Left forelimb (tissue), 1 donor: ENCODE measurements at regions not wholly inside any gene's neighbourhood (a gene's known extent, or its start where the extent isn't known, plus 50 kb on each side); places are given as distances from the start of the nearest gene placed in this dataset.

Experiments
- DNase-seq: peaks from one replicate; pipeline ENCODE4 v3.0.0-alpha.2; 2018; ENCODE audit warnings: low spot score

DNA sequence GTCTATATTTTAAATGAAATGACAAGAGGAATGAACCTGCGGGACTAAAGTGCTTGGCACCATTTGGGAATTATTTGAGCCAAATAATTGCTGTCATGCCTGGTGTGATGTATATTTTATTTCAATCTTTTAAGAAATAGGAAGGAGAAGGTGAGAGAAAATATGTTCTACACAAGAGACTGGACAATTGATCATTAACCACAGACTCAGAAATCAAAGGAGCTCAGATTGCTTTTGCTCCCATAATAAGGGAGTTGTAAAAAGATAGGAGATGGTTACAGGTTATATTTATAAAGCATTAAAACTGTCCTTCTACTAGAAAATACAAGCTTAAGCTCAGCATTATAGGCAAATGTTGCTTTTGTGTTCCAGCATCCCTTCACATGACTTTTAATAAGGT is 515.2 kb upstream of the SULF2 start:
- DNase-seq, result no peak

DNA sequence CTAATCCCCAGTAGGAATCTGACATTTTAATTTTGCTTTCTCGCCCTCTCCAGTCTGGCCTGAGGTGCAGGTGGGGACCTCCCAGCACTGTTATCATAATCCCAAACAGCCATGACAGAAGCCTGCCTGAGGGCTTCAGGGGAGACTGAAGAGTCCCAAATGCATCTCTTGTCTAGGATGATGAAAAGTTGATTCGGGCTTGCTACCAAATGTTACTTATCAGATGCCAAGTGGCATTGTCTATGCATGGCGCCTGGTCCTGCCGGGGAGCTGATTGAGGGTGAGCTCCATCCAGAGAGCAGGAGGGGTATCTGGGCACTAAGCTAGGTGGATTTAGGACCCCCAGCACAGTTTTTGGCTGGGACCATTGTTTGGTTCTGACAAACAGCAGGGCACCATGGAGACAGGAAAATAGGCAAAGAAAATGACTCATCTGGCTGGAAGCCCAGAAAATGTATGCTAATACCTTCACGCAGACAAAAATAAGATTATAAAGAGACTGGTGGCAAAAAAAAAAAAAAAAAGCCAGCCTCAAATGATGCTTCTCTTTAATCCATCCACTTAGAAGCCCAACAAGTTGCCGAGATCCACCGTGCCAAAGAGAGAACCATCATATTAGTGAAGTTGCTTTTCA is 513.7 kb upstream of the SULF2 start:
- DNase-seq, result no peak

DNA sequence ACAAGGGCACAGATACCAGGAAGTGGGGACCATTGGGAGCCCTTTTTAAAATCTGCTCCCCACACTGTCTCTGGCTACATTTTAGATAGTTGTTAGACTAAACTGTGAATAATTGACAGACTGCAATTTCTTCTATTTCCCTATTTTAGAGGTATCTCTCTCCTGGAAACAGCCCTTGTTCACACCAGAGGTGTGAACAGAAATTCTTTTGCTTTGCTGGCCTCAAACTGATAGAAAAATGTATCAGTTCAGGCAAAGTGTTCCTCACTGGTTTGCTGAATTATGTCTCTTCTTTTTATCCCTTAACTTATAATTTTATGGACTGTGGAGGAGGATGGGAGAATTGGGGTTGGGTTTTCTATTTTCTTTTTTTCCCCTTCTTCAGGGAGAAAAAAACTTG is 513.2 kb upstream of the SULF2 start:
- DNase-seq, result no peak

DNA sequence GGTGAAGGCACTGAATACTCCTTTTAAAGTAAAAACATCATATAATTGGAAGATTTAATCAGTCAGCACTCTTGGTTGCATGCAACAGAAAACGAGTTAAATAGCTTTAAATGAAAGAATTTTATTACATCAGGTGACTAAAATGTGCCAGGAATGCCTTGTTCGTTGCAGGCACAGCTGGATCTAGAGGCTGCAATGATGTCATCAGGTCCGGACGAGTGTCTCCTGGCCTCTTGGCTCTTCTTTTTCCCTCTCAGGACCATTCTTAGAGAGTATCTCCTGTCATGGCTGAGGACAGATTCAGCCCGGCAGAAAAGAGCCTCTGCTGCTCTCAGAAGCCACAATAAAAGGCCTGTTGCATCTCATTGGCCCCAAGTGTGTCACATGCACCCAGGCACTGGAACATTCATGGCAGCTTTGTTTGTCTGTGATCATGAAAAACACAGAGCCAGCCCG is 510.7 kb upstream of the SULF2 start:
- no peak for DNase-seq

DNA sequence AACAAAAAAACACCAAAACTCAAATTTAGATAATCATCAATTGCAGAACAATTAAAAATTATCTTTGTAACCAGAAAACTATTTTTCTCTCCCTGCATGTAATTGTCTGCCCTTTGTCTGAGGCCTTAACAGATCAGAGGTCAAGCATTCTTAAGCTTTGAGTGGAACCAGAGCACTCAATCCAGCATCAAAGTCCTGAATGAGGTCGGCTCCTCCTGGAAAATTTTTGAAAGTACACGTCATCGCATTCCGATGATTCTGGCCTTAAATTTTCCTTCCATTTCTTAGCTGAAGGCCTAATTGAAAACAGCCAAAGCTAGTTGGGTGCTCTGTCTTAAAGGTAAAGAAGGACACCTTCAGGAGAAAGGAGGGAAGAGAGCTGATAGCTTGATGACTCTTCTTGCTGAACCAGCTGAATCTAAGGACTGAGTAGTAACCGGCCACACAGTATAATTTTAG is 510.2 kb upstream of the SULF2 start:
- no peak for DNase-seq

DNA sequence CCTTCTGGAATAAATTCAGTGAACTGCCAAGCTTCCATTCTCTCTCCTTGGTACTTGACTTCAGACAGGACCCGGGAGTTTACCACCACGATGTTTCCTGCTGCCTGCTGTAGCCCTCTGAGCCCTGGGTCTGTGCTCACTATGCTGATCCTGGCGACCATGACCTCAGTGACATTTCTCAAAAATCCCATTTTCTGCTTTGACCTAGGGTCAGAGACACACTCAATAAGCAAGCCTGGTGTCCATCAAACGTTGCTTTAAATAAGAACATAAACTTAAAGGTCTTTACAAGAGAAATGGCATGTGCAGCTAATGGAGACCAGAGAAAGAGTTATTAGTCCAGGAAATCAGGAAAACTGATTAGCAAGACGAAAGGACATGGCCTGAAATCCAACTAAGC is 509.7 kb upstream of the SULF2 start:
- no peak for DNase-seq

DNA sequence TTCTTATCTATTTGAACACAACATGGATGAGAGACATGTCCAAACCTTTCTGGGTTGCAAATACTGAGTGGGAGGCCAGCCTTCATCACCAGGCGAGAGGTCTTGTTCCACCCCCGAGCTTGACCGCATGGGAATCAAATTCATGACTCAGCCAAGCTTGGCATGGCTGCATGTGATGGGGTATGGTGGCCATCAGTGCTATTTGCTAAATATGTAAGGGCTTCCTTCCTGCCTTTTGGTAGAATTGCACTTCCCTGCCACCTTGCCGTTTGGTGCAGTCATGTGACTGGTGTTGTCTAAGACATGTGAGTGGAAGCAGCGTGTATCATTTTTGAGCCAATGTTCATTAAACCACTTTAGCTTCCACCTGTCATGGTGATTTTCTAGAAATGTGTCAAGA is 508.9 kb upstream of the SULF2 start:
- DNase-seq, result no peak

DNA sequence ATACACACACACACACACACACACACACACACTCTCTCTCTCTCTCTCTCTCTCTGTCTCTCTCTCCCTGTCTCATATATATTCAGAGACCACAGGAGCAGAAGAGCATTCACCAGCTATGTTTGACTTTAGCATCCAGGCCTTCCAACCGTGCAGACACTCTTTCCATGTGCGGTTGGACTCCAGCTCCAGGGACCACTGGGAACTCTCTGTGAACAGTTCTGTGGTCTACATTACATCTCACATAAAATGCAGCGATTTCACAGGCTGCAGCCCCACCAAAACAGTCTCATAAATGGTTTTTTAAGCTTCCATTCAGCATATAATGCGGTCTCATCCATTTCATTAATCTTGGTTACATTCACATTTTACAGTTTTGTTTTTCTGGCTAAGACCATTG is 508.4 kb upstream of the SULF2 start:
- no peak for DNase-seq

DNA sequence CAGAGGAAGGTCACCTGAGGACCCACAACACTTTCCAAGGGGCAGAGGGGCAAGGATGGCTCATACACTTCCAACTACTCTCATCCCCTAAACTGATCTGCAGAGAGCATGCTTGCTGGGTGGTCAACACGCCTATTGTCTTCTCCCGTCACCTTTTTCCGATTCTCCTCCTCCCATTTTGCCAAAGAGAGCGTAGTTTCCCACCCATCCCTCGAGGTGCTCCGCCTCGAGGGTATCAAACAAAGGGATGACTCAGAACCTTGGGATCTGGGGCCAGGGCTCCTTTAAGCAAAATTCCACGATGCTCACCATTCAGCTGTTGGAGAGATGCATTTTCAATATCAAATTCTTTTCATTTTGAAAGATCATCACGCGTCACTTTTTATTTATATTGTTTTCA is 507.5 kb upstream of the SULF2 start:
- no peak for DNase-seq

DNA sequence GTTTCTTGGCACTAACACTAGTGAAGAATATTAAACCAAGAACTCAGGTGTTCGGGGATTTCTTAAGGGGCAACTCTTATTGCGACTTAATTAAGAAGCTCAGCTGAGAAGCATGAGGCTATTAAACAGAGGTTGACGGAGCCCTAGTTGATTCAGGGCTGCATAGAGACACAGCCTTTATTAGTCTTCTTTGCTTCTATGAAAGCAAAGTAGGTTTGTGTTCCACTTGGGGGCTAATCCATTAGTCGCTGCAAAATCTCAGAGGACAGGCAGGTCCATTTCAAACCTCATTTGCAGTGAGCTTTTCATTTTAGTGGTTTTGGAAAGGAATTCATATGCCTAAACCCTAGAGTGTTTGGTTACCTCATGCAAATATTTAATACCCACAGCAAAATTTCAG is 506.6 kb upstream of the SULF2 start:
- DNase-seq, result no peak

DNA sequence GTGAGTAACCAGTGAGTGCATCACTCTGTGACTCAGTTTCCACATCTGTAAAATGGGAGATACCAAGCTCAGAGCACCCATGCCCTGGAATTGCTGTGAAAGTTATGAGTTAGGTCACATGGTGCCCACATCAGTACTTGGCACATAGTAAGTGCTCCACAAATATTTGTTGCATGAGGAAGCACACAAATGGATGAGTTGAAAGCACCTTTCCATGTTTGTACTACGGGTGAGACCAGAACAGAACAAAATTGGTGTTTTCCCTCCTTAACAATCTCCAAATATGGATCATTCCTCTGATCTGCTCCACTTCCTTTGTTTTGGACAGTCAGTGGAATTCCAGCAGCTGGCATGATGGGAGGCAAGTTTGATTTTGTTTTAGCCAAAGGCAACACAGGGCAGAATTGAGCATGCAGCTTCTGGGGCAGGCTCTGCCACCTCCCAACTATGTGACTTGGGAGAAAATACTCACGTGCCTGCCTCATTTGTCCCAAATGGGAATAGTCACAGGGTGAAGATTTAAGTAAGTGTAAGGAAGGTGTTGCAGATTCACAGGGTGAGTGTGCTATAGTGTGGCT is 503.7 kb upstream of the SULF2 start:
- no peak for DNase-seq

DNA sequence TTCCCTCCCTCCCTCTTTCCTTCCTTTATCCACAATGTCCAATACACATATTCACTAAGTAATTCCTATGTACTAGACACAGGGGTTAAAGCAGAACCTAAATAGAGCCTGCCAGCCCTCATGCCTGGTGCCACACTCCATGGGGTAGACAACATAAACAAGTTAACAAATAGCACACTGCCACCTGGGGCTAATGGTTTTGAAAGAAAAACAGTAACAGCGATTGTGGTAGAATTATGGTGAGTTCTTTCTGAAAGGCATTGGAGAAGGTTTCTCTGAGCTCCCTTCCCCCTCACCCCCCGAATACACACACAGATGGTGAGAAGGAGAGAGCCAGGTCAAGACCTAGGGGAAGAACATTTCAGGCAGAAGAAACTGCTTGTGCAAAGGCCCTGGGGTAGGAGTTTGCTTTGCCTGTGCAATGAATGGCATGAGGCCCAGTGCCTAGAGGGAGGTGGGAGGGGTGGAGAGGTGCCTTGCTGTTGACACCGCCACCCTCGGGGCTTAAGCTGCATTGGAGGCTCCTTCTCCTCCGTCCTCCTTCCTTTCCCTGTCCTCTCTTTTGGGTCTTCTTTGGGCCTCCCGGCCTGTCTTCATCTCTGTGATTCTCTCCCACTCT is 502.4 kb upstream of the SULF2 start:
- DNase-seq, result no peak

DNA sequence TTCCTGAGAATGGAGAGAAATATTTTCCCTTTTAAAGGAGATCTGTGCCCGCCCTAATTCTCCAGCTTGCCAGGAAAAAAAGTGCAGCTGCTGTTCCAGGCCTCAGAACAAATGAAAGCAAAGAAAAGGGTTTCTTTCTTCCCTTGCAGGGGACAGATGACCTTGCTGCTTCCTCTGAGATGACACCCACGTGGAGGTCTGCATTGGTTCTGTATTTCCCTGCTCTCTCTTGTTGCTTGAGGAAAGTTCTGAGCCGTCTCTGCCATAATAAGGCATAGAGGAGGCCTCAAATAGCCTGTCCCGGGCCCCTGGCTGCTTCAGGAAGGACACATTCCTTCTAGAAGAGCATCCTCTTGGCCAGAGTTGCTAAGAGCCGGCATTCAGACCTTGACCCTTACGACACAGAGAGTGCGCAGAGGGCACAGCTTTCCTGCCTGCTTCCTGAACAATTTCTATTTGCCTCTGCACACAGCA is 501.8 kb upstream of the SULF2 start:
- DNase-seq, result no peak

DNA sequence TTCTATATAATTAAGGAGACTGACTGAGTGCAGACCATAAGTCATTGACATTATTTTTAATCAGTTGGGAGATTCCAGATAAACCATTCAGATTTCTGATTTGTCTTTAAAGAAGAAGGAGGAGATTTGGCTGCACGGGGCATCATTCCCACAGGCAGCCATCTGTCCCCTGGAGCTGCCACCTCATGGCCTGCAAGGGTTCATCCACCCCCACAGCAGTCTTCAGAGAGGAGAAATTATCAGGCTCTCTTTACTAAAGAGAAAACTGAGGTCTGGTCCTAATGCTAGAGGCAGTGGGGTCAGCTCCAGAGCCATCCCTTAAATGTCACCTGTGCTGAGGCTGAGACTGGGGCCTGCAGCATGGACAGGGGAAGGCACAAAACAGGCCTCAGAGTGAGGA is 501.3 kb upstream of the SULF2 start:
- no peak for DNase-seq

DNA sequence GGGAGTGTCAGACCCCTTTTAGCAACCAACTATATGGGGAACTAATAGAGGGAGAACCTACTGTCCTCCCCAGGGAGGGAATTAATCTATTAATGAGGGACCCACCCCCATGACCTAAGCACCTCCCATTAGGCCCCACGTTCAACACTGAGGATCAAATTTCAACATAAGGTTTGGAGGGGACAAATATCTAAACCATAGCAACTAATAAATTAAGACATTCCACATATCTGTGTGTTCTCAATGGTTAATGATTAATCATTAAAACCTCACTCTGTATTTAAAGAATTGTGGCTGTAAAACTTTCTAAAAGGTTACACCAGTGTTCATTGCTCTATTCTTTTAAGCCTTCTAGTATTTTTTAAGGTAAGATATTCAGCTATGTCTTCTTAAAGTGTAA is 500.4 kb upstream of the SULF2 start:
- no peak for DNase-seq

DNA sequence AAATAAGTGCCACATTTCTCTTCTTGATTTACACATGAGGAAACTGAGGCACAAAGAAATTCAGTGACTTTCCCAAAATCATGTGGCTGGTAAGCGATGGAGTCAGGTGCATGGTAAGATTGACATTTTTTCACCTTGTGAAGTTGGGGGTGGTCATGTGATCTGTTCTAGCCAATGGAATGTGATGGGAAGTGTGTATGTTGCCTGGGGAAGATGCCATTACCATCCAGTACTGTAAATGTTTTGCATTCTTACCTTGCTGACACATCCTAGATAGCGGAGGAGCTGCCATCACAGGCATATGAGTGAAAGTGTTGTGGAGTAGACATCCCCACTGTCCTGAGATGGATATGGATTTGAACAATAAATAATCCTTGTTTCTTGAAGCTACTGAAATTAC is 499.6 kb upstream of the SULF2 start:
- DNase-seq, result no peak

DNA sequence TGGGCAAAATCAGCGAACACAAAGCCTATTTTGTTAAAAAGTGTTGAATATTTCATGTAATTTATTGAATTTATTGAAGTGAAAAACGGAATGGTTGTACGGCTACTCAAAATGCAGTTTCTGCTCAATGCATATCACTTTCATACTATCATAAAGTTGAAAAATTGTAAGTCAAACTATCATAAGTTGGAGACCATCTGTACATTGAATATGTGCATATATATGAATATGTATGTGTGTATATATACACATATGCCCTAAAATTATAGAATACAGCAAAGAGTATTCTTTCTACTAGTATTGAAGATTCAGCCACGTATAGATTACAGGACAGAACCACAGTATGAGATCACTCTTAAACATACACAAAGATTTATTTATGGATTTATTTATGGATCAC is 499.0 kb upstream of the SULF2 start:
- DNase-seq, result no peak

DNA sequence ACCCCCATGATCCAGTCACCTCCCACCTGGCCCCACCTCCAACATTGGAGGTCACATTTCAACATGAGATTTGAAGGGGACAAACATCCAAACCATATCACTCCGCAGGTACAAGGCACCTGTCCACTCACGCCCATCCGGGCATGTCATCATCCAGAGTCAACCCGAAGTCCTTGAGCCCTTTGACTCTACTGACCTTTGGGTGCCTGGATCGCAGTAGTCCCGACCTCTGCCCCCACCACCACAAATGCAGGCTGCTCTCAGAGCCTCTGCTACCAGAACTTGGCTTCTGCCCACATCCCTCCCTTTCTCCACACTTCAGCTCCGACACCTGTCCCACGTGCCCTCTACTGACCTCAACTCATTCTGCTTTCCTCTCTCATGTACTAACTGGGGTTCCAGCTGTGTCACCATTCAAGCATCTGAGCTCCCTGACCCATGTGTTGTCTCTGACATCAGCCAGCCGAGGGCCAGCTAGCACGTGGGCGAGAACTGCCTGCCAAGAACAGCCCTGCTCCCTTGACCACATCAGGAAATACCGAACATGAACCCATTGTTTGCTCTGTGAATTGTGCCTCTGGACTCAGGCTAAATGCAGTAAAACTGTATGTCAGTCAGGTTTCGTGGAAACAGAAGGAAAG is 498.3 kb upstream of the SULF2 start:
- DNase-seq, result no peak

DNA sequence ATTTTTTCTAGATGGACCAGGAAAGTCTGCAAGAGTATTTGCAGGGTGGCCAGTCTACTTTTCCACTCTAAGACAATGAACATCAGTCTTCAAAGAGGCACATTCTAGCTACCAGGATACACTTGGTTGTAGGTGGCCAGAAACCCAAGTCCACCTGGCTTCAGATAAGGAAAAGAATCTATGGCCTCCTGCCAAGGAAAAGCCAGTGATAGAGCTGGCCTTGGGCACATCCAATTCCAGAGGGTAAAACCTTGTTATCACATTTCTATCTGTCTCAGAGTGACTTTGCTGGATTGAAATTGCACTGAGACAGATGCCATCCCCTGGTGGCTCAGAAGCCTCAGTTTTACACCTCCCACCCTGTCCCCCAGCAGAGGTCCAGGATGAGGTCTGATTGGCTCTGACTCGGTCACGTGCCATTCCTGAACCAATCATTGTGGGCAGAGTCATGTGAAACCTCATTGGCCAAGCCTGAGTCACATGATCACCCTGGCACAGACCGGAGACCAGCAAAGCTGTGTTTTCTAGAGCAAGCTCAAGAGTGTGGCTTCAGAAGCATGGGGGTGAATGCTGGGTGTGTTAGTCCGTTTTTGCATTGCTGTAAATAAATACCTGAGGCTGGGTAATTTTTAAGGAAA is 497.4 kb upstream of the SULF2 start:
- no peak for DNase-seq

DNA sequence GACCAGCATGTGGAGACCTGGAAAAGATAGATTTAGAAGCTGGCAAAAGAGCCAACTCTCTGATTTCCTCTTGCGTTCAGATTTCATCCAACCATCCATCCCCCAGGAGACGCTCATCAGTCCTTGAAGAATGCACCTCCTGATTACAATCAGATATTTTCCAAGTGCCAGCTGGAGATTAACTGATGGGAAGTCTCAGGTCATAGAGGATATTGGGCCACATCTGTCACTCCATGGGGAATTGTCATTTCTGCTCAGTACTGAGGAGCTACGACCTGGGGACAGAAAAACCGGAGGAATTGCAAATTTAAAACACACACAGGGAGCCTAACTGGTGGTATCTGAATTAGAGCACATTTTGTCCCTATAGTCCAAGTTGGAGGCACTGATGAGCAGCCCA is 496.2 kb upstream of the SULF2 start:
- DNase-seq, result no peak

DNA sequence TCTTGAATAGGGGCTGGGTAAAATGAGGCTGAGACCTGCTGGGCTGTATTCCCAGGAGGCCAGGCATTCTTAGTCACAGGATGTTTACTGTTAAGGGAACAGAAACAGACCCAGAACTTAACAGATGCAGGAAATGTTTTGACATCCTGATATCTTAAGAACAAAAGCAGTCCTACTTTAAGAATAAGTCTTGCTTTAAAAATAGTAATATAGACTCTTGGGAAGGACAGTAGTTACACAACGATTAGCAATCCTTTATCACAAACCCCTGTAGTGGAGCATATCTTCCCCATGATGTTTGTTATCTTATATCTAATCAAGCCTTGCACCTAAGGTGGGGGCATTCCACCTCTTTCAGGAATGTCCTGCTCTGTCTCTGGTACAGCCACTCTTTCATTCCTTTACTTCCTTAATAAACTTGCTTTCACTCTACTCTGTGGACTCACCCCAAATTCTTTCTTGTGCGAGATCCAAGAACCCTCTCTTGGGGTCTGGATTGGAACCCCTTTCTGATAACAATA is 493.7 kb upstream of the SULF2 start:
- DNase-seq, result peak; percentile 11

DNA sequence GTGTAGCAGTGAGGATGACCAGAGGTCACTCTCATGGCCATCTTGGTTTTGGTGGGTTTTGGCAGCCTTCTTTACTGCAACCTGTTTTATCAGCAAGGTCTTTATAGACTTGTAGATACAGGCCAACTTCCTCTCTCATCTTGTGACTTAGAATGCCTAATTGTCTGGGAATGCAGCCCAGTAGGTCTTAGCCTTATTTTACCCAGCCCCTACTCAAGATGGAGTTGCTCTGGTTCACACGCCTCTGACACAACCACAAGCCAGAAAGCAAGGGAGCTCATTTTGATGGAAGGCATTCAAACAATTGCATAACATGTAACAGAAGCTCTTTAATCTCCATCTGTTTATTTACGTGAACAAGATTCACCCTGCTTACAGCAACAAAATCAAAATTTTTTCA is 492.0 kb upstream of the SULF2 start:
- DNase-seq, result no peak

DNA sequence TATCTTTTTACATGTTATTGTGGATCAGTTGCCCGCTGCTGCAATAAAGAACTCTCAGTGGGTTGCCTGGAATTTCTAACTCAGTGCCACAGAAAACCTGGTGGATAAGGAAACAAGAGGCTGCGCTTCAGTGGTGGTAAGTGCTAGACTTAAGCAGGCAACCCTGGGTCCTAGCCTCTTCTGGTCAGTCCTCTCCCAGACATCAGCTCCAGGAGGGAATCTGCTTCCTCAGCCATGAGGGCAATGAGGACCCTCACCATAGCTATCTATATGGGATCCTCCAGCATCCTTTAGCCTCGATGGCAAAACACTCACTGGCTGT is 490.7 kb upstream of the SULF2 start:
- no peak for DNase-seq
